ENCODE measurements at regions not wholly inside any gene's neighbourhood (a gene's known extent, or its start where the extent isn't known, plus 50 kb on each side); places are given as distances from the start of the nearest gene placed in this dataset.
"Not testable (repeated sequence)": the region's sequence is repeated elsewhere in the genome, so short reads cannot be mapped to it uniquely, and the experiment has no call there.

DNA sequence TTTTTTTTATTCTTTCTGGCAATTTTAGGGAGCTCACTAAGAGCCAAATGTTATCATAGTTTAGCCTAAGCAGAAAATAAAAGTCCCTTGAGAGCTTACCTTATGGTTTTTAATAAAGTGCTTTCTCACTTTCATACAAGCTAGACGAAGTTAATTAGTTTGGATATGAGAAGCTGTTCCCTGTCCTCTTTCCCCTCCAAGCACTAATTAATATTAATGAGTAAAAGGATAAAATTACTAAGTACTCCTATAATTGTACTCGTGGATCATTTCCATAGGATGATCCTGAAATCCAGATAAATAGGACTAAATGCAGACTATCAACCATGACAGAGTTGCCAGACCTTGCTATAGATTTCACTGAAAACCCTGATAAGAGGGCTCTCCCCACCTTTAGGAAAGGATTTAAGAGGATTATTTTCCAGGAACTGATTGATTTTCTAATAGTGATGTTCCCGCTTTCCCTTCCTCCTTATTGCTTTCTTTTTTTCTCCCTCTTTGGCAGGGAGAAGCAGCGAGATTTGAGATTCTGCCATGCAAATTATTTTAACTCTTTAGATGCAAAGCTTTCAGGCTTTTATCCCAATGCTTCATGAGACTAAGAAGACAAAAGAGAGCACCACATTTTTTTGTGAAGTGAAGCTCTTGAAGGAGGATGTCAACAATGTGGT lies 58.3 kb upstream of the HECW1 start:
- no peak for ATAC-seq

DNA sequence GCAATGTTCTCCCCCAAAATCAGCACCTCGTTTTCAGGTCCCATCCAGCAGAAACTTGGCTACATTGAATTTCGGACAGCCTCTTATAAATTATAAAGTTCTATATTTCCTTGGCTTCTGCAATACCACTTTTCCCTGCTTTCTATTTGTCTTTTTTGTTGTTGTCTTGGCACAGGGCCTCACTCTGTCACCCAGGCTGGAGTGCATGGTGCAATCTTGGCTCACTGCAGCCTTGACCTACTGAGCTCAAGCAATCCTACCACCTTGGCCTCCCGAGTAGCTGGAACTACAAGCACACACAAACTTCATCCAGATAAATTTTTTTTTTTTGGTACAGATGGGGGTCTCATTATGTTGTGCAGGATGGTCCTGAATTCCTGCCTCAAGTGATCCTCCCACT lies 55.3 kb upstream of the HECW1 start:
- ATAC-seq: no peak

DNA sequence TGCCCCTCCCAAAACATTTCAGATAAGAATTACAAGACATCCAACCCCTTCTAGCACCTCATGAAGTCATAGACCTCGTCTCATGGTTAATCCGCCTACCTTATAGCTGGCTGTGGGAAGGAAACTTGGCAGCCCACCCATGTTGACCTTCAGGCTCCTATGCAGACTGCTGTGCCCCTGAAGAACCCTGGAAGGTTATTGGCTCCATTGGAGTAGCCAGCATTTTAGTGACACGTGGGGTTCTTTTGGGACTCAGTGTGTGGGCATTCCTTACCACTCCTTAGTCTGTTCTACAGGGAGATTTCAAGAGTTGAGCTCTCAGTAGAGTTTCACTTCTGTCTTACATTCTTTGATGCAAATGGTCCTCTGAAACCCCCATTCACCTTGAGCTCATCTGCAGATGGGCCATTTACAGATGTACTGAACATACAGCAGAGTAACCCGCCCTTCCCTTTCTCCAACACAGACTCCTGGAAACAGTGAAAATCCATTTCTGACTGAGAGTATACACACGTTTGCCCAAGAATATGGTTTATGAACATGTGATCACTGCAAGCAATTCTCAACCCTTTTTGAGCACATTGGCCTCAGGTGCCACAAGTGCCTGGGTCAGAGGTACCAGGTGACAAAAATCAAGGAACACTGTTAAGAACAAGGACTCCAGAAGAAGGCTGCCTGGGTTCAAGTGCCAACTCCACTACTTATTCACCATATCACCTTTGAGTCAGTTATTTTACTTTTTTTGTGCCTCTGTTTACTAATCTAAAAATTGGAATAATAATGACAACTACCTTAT lies 54.0 kb upstream of the HECW1 start:
- no peak for ATAC-seq

DNA sequence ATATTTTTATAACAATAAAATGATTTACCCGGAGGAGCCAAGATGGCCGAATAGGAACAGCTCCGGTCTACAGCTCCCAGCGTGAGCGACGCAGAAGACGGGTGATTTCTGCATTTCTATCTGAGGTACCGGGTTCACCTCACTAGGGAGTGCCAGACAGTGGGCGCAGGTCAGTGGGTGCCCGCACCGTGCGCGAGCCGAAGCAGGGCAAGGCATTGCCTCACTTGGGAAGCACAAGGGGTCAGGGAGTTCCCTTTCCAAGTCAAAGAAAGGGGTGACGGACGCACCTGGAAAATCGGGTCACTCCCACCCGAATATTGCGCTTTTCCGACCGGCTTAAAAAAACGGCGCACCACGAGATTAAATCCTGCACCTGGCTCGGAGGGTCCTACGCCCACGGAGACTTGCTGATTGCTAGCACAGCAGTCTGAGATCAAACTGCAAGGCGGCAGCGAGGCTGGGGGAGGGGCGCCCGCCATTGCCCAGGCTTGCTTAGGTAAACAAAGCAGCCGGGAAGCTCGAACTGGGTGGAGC lies 53.3 kb upstream of the HECW1 start:
- not testable (repeated sequence) for ATAC-seq
